Limb (tissue), 2 donors: ENCODE measurements at regions not wholly inside any gene's neighbourhood (a gene's known extent, or its start where the extent isn't known, plus 50 kb on each side); places are given as distances from the start of the nearest gene placed in this dataset.

ENCODE experiments used
- DNase-seq, 2 donors: peaks; one replicate each; pipeline ENCODE4 v3.0.0-alpha.2; 2016; ENCODE audit errors: extremely low spot score in 2 of 2

GRCh38 chr18:28559511-28559910 is 382.6 kb upstream of the CDH2 start:
- DNase-seq: no peak

- DNase-seq: no peak
Observed at GRCh38 chr18:28541934-28542333, 365.0 kb upstream of the CDH2 start.

- DNase-seq: no peak
Observed at GRCh38 chr18:28541276-28541930, 364.5 kb upstream of the CDH2 start.

- DNase-seq: no peak
Observed at GRCh38 chr18:28529644-28530043, 352.7 kb upstream of the CDH2 start.

GRCh38 chr18:28526196-28526595 is 349.3 kb upstream of the CDH2 start:
- DNase-seq: no peak

GRCh38 chr18:28523758-28524475 is 347.0 kb upstream of the CDH2 start:
- DNase-seq: no peak

GRCh38 chr18:28522236-28522635 is 345.3 kb upstream of the CDH2 start:
- no peak for DNase-seq

- DNase-seq: no peak
Observed at GRCh38 chr18:28519997-28520396, 343.1 kb upstream of the CDH2 start.

- DNase-seq: no peak
Observed at GRCh38 chr18:28514699-28515098, 337.8 kb upstream of the CDH2 start.

GRCh38 chr18:28512357-28512756 is 335.4 kb upstream of the CDH2 start:
- no peak for DNase-seq

- no peak for DNase-seq
Observed at GRCh38 chr18:28511413-28511821, 334.5 kb upstream of the CDH2 start.

GRCh38 chr18:28510210-28510609 is 333.3 kb upstream of the CDH2 start:
- no peak for DNase-seq

GRCh38 chr18:28504066-28504465 is 327.1 kb upstream of the CDH2 start:
- no peak for DNase-seq

- no peak for DNase-seq
Observed at GRCh38 chr18:28494151-28494550, 317.2 kb upstream of the CDH2 start.

GRCh38 chr18:28485918-28486317 is 309.0 kb upstream of the CDH2 start:
- no peak for DNase-seq

- no peak for DNase-seq
Observed at GRCh38 chr18:28485210-28485801, 308.4 kb upstream of the CDH2 start.

- DNase-seq: no peak
Observed at GRCh38 chr18:28478531-28478930, 301.6 kb upstream of the CDH2 start.

- DNase-seq: no peak
Observed at GRCh38 chr18:28476302-28476701, 299.4 kb upstream of the CDH2 start.

GRCh38 chr18:28469946-28470345 is 293.0 kb upstream of the CDH2 start:
- DNase-seq: no peak

- DNase-seq: no peak
Observed at GRCh38 chr18:28468901-28469300, 292.0 kb upstream of the CDH2 start.

GRCh38 chr18:28466204-28466603 is 289.3 kb upstream of the CDH2 start:
- no peak for DNase-seq

- DNase-seq: no peak
Observed at GRCh38 chr18:28459587-28459986, 282.7 kb upstream of the CDH2 start.

- no peak for DNase-seq
Observed at GRCh38 chr18:28458751-28459150, 281.8 kb upstream of the CDH2 start.
